Astrocyte (in vitro differentiated cells and primary cell): ENCODE measurements at regions not wholly inside any gene's neighbourhood (a gene's known extent, or its start where the extent isn't known, plus 50 kb on each side); places are given as distances from the start of the nearest gene placed in this dataset.
"Not testable (repeated sequence)": the region's sequence is repeated elsewhere in the genome, so short reads cannot be mapped to it uniquely, and the experiment has no call there.

Experiments used
- CTCF ChIP-seq: IDR thresholded peaks from 2 replicates; pipeline ENCODE4 v1.5.1; 2011; ENCODE audit warnings: low read depth, mild to moderate bottlenecking, inconsistent platforms, low read length, moderate library complexity; ENCODE audit not compliant: insufficient read depth
- EZH2 ChIP-seq: IDR thresholded peaks from 2 replicates; pipeline ENCODE4 v1.6.1; 2012; ENCODE audit warnings: mild to moderate bottlenecking, low read length, inconsistent platforms; ENCODE audit not compliant: insufficient read depth

GRCh38 chr3:75301050-75301449 is 363.1 kb upstream of the FRG2C start:
- not testable (repeated sequence) for TF ChIP-seq CTCF, EZH2
